HG02798 (cell line): ENCODE measurements at regions not wholly inside any gene's neighbourhood (a gene's known extent, or its start where the extent isn't known, plus 50 kb on each side); places are given as distances from the start of the nearest gene placed in this dataset.
"Not testable (repeated sequence)": the region's sequence is repeated elsewhere in the genome, so short reads cannot be mapped to it uniquely, and the experiment has no call there.

Experiments used
- ATAC-seq: cut with Tn5 transposase; IDR thresholded peaks from one replicate; pipeline ENCODE4 v1.9.1; 2021; ENCODE audit warnings: mild to moderate bottlenecking; ENCODE audit not compliant: unreplicated experiment, poor library complexity

- no peak for ATAC-seq
Observed at GRCh38 chr12:107826276-107826675, 51.8 kb downstream of the ASCL4 start.

- no peak for ATAC-seq
Observed at GRCh38 chr12:107829271-107829670, 54.8 kb downstream of the ASCL4 start.

- no peak for ATAC-seq
Observed at GRCh38 chr12:107832441-107832840, 57.9 kb downstream of the ASCL4 start.

- no peak for ATAC-seq
Observed at GRCh38 chr12:107840186-107840585, 65.7 kb downstream of the ASCL4 start.

- ATAC-seq, result no peak
Observed at GRCh38 chr12:107843351-107844311, 69.1 kb downstream of the ASCL4 start.

DNA sequence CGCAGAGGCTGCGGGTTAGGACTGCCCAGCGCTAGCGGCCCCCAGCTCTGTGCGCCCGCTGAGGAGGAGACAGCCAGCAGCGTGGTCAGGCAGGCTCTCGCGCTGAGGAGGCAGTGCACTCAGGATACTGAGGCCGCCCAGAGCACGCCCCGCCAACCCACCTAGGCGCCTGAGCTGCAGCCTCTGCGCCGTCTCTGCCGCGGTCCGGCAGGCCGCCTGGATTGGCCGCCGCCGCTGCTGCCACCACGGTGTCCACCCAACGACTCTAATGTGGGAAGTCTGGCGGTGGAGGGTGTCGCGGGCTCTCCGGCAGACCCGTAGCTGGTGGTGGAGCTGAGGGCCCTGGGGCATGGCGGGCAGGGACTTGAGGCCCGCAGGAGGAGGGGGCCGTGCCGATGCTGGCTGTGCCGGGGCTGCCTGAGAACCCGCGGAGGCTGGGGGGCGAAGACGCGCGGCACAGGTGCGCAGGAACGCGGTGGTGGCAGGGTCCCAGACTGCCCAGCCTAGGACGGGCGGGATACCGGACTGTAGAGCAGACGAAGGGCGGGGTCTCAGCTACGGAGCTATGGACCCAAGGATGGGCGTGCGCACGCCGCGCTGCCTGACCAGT is 69.9 kb downstream of the ASCL4 start:
- no peak for ATAC-seq

GRCh38 chr12:107845226-107845979 is 70.9 kb downstream of the ASCL4 start:
- ATAC-seq, result no peak

- ATAC-seq, result no peak
Observed at GRCh38 chr12:107845980-107846659, 71.6 kb downstream of the ASCL4 start.

DNA sequence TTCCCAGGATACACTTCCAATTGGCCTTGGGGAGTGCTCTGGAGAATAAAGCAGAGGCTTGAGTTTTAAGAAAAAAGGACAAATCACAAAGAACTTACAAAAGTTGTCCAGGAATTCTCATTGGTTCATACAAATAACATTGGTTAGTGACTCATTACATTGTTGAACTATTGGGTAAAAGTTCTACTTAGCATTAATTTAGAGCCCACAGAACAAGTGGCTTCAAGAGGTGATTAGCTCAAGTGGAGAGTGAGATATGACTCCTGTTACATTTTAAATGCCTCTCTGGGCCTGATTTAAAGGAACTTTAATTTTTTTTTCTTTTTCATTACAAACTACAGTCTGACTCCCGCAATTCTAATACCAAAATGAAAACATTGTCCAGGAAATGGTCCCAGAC is 72.9 kb downstream of the ASCL4 start:
- ATAC-seq, result no peak

GRCh38 chr12:107847830-107848229 is 73.3 kb downstream of the ASCL4 start:
- ATAC-seq, result no peak

DNA sequence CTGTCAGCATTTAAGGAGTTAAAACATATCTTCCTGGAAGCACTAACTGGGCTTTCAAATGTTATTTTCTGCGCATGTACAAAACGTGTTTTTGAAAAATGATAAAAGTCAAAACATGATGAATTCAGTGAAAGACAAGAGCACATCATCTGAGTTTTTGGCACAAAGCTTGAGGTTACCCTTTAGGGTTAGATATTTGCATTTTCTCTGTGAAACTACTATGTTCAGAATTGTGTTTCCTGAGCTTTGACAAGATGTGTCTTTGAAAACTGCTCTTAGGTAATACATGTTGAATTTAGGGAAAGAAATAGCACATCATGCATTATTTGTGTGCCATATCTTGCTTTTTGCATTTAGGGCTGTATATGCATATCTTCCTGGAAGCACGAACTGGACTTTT is 79.0 kb downstream of the ASCL4 start:
- ATAC-seq, result no peak

- no peak for ATAC-seq
Observed at GRCh38 chr12:107855471-107855870, 81.0 kb downstream of the ASCL4 start.

DNA sequence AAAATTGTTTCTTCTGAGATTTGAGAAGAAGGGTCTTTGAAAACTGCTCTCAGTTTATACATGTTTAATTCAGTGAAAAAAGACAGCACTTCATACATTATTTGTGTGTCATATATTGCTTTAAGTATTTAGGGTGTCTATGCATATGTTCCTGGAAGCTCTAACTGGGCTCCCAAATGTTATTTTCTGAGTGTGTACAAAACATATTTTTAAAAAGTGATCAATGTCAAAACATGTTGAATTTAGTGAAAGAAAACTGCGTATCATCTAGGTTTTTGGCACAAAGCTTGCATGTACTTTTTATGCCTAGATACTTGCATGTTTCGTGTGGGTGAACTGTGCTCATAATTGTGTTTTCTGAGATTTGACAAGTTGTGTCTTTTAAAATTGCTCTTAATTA is 81.6 kb downstream of the ASCL4 start:
- ATAC-seq, result no peak

- ATAC-seq, result no peak
Observed at GRCh38 chr12:107857191-107857590, 82.7 kb downstream of the ASCL4 start.

GRCh38 chr12:107859367-107859766 is 84.9 kb downstream of the ASCL4 start:
- no peak for ATAC-seq

DNA sequence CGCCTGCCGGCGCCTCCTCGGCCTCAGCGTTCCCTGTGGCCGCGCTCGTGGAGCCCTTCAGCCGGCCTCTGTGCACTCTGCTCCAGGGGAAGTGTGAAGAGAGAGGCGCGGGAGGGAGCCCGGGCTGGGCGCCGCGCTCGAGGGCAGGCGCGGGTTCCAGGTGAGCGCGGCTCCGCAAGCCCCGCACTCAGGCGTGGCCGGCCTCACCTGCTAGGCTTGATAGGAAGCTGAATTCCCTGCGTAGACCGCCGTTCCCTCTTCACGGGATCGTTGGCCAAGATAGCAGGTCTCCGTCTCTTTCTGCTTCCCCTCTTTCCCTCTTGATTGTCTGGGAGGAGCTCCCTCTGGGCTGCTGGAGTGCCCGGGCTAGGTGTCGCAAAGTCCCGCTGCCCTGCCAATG is 89.7 kb downstream of the ASCL4 start:
- ATAC-seq, result no peak

GRCh38 chr12:107864727-107865126 is 90.2 kb downstream of the ASCL4 start:
- ATAC-seq, result not testable (repeated sequence)

DNA sequence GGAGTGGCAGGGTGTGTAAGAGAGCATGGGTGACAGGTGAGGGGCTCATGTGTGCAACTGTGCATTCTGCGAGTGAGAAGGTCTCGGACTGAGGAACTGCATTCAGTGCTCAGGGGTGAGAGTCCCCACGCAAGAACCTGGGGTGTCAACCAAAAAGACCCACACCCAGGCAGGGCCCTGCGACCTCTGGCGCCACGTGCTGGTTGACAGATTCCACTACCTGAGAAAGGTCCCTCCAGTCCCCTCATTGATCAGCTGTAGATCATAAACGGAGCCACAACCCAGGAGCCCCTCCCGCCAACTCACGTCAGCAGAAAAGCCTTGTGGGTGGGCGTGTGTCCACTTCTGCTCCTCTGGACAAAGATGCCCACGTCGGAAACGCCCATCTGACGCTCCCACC is 98.7 kb downstream of the ASCL4 start:
- ATAC-seq, result no peak

GRCh38 chr12:107875786-107876185 is 101.3 kb downstream of the ASCL4 start:
- ATAC-seq, result no peak
